Suppressor macrophage (primary cell): ENCODE measurements at regions not wholly inside any gene's neighbourhood (a gene's known extent, or its start where the extent isn't known, plus 50 kb on each side); places are given as distances from the start of the nearest gene placed in this dataset.

Source experiments
- DNase-seq, 4 experiments: peaks; one replicate each; pipeline ENCODE4 v3.0.0-alpha.2; 2020 to 2022

DNA sequence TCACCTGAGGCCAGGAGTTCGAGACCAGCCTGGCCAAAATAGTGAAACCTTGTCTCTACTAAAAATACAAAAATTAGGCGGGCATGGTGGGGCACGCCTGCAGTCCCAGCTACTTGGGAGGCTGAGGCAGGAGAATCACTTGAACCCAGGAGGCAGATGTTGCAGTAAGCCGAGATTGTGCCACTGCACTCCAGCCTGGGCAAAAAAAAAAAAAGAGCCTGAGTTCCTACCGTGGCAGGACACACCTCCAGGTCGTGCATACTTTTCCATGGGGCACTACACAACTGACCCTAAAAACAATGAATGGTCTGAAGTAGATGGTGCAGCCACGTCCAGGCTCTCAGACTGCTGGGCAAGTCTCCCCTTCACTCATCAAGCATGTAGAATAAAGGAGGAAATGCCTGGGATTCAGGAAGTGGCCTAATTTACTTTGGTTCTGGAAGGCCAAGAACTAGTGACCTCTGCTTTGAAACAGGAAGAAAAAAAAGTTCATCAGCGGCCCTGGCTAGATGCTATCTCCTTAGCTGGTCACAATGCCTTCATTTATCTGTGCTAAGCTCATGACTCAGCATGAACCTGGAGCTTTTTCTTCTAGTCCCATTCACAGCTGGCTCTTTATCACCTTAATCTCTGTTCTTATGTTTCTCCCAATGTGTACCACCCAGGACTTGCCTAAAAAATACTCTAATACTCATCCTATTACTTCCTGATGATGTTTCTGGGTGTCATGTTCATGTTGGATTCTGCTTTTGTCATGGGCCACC is 55.8 kb upstream of the OR6J1 start:
- peak in 3 of 4 experiments; percentile 31 to 69 (median 36) for DNase-seq

DNA sequence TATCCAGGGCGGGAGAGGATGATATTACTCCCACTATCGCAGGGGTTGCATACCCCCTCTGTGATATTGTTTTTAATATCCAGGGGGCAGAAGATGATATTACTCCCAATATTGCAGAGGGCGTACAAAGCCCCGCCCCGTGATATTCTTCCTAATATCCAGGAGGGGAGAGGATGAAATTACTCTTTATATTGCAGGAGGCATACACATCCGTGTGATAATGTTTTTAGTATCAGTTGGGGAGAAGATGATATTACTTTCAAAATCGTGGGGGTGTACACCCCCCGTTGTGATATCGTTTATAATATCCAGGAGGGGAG is 52.9 kb upstream of the OXA1L start:
- DNase-seq: no peak

DNA sequence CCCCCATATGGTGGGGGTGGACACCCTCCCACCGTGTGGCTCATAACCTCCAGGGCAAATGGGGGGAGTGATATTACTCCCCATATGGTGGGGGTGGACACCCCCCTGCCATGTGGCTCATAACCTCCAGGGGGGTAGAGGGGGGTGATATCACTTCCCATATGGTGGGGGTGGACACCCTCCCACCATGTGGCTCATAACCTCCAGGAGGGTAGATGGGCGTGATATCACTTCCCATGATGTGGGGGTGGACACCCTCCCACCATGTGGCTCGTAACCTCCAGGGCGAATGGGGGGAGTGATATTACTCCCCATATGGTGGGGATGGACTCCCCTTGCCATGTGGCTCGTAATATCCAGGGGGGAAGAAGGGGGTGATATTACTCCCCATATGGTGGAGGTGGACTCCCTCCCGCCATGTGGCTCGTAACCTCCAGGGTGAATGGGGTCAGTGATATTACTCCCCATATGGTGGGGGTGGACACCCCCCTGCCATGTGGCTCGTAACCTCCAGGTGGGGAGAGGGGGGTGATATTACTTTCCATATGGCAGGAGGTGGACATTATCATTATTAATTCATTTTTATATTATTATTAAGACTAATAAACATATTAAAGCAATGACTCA is 51.2 kb upstream of the OXA1L start:
- DNase-seq: peak in 3 of 4 experiments; percentile 19 to 45 (median 36)

DNA sequence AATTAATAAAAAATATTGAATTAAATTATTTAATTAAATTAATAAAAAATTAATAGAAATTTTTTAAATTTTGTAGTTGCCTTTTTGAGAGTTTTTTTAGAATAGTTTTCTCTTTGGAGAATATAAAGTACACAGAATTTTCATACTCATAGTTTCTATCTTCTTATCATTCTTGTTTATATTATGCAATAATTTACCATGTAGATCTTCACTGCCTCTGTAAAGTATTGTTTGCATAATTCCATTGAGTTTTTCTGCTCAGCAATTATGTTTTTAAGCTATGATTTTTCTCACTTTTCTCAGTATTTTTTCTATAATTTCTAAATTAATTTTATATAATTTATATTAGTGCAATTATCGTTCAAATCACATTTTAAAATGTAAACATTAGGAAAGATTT is 50.6 kb upstream of the OXA1L start:
- DNase-seq: no peak
